Astrocyte (in vitro differentiated cells and primary cell): ENCODE measurements at regions not wholly inside any gene's neighbourhood (a gene's known extent, or its start where the extent isn't known, plus 50 kb on each side); places are given as distances from the start of the nearest gene placed in this dataset.

ENCODE experiments used
- EZH2 ChIP-seq: IDR thresholded peaks from 2 replicates; pipeline ENCODE4 v1.6.1; 2012; ENCODE audit warnings: mild to moderate bottlenecking, low read length, inconsistent platforms; ENCODE audit not compliant: insufficient read depth
- TF ChIP-seq, protein P1 (sequence below): IDR thresholded peaks from 2 replicates; pipeline ENCODE4 v1.5.1; 2011; ENCODE audit warnings: low read depth, mild to moderate bottlenecking, inconsistent platforms, low read length, moderate library complexity; ENCODE audit not compliant: insufficient read depth

DNA sequence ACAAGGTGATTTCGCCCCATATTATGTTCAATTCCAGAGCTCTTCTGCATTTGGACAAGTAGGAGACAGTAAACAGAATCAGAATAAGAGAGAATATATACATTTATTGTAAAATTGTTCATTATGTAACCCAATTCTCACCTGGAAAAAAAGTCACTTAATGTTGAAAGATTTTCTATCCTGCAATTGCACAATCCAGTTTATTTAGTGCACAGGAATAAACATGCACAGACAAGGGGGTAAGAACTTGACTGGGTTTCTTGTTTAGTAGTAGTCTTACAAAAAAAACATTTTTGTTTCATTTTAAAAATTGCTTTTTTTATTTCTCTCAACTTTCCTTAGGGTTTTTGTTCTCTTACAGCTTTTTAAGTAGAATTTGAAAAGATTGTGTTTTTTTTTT lies 126.6 kb downstream of the SAMD9 start:
- TF ChIP-seq EZH2: no peak
- TF ChIP-seq, protein P1, sequence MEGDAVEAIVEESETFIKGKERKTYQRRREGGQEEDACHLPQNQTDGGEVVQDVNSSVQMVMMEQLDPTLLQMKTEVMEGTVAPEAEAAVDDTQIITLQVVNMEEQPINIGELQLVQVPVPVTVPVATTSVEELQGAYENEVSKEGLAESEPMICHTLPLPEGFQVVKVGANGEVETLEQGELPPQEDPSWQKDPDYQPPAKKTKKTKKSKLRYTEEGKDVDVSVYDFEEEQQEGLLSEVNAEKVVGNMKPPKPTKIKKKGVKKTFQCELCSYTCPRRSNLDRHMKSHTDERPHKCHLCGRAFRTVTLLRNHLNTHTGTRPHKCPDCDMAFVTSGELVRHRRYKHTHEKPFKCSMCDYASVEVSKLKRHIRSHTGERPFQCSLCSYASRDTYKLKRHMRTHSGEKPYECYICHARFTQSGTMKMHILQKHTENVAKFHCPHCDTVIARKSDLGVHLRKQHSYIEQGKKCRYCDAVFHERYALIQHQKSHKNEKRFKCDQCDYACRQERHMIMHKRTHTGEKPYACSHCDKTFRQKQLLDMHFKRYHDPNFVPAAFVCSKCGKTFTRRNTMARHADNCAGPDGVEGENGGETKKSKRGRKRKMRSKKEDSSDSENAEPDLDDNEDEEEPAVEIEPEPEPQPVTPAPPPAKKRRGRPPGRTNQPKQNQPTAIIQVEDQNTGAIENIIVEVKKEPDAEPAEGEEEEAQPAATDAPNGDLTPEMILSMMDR: no peak
